GM21360 (cell line): ENCODE measurements at regions not wholly inside any gene's neighbourhood (a gene's known extent, or its start where the extent isn't known, plus 50 kb on each side); places are given as distances from the start of the nearest gene placed in this dataset.

Source experiments
- ATAC-seq: cut with Tn5 transposase; IDR thresholded peaks from one replicate; pipeline ENCODE4 v1.9.1; 2021; ENCODE audit warnings: mild to moderate bottlenecking, moderate library complexity; ENCODE audit not compliant: unreplicated experiment

- ATAC-seq, result no peak
Observed at GRCh38 chr15:97143592-97144376, 813.3 kb downstream of the NR2F2 start.

GRCh38 chr15:97144377-97144711, 813.8 kb downstream of the NR2F2 start:
- ATAC-seq, result no peak

- ATAC-seq, result no peak
Observed at GRCh38 chr15:97146929-97147870, 813.3 kb upstream of the ARRDC4 start.

DNA sequence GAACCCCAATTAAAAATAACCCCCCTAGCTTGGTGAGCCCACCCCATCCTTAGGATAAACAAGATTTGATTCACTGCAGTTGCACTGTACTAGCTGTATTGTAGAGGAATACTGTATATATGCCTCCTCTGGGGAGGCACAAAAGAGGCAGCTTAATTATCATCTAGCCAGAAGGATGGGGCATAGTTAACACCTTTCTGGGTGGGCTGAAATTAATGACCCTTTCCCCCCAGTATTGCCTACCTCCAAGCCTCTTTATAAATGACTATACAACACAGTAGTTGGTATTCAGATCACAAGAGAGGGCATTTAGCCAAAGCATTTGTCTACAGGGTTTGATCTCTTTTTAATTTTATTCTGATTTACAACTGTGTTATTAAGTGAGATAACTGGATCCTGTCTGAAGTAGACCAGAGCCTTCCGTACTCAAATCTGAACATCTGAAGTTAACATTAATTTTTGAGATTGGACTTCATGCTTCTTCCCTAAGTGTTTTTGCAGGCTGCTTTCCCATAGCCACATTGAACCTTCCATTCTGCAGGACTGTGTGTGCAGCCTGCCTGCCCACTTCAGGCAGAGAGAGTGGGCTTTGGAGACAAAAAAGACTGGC, 807.0 kb upstream of the ARRDC4 start:
- no peak for ATAC-seq

GRCh38 chr15:97156739-97157265, 803.7 kb upstream of the ARRDC4 start:
- ATAC-seq, result no peak

GRCh38 chr15:97162805-97163495, 797.6 kb upstream of the ARRDC4 start:
- ATAC-seq, result no peak

GRCh38 chr15:97165205-97165604, 795.3 kb upstream of the ARRDC4 start:
- ATAC-seq, result no peak

GRCh38 chr15:97168704-97169475, 791.6 kb upstream of the ARRDC4 start:
- no peak for ATAC-seq

GRCh38 chr15:97171556-97171955, 788.9 kb upstream of the ARRDC4 start:
- no peak for ATAC-seq

DNA sequence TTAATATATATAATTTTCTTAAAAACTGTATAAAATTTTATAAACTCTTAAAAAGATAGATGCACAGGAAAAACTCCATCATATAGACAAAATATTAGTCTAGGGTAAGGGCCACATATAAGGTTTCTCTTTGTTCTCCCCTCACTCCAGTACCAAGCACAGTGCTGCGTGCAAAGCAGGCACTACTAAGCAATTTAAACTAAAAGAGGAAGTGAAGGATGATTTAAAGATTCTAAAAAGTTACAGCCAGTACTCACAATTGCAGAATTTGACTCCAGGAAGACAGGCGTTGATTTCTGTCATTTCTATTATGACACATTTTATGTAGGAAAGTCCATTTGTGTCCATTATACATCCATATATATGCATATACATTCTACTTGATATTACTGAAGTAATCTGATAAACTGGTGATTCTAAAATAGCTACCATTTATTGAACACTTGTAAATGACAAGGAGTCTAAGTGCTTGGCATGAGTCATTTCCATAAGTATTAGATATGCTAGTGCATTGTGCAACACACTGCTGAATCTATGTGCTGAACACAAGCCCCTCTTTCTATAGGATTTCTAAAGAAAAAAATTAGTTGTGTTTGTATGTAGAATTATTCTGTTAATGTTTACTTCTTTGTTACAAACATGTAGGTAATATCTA, 785.5 kb upstream of the ARRDC4 start:
- no peak for ATAC-seq

GRCh38 chr15:97177151-97177577, 783.3 kb upstream of the ARRDC4 start:
- ATAC-seq, result no peak

GRCh38 chr15:97182581-97182980, 777.9 kb upstream of the ARRDC4 start:
- no peak for ATAC-seq

GRCh38 chr15:97189162-97189780, 771.2 kb upstream of the ARRDC4 start:
- no peak for ATAC-seq

- ATAC-seq, result no peak
Observed at GRCh38 chr15:97194750-97195149, 765.8 kb upstream of the ARRDC4 start.

- ATAC-seq, result no peak
Observed at GRCh38 chr15:97196048-97197014, 764.2 kb upstream of the ARRDC4 start.

GRCh38 chr15:97199393-97200051, 761.0 kb upstream of the ARRDC4 start:
- ATAC-seq, result no peak

GRCh38 chr15:97200161-97200560, 760.3 kb upstream of the ARRDC4 start:
- no peak for ATAC-seq
